Smooth muscle cell (in vitro differentiated cells): ENCODE measurements at regions not wholly inside any gene's neighbourhood (a gene's known extent, or its start where the extent isn't known, plus 50 kb on each side); places are given as distances from the start of the nearest gene placed in this dataset.
A peak's percentile ranks its signal among the peaks of the same experiment; 100 is the strongest.

Experiments
- DNase-seq: peaks from one replicate; lab custom pipeline; 2025; ENCODE audit not compliant: unreplicated experiment; lab: John Stamatoyannopoulos, UW
- H2AFZ ChIP-seq: fragments of 200-600 bp; sonication (generic); 2 replicates; pipeline ENCODE4 v1.6.0; 2016; ENCODE audit warnings: antibody characterized with exemption, low read depth, mild to moderate bottlenecking
- H3F3A ChIP-seq: fragments of 200-600 bp; sonication (generic); 2 replicates; pipeline ENCODE4 v1.6.0; 2017; ENCODE audit warnings: antibody characterized with exemption, low read depth
- H3K27ac ChIP-seq: fragments of 200-600 bp; sonication (generic); 2 replicates; pipeline ENCODE4 v1.5.1; 2016; ENCODE audit warnings: low read depth, mild to moderate bottlenecking
- H3K27me3 ChIP-seq: fragments of 200-600 bp; sonication (generic); 2 replicates; pipeline ENCODE4 v1.6.1; 2016; ENCODE audit warnings: low read depth, mild to moderate bottlenecking
- H3K36me3 ChIP-seq: fragments of 200-600 bp; sonication (generic); 2 replicates; pipeline ENCODE4 v1.5.1; 2016; ENCODE audit warnings: low read depth
- H3K4me1 ChIP-seq: fragments of 200-600 bp; sonication (generic); 2 replicates; pipeline ENCODE4 v1.5.1; 2016; ENCODE audit warnings: low read depth
- H3K4me2 ChIP-seq: fragments of 200-600 bp; sonication (generic); 2 replicates; pipeline ENCODE4 v1.6.0; 2016; ENCODE audit warnings: mild to moderate bottlenecking
- H3K4me3 ChIP-seq: fragments of 200-600 bp; sonication (generic); 2 replicates; pipeline ENCODE4 v1.5.1; 2016; ENCODE audit warnings: mild to moderate bottlenecking
- H3K79me2 ChIP-seq: fragments of 200-600 bp; sonication (generic); 2 replicates; pipeline ENCODE4 v1.6.0; 2016; ENCODE audit warnings: low read depth, mild to moderate bottlenecking
- H3K9ac ChIP-seq: fragments of 200-600 bp; sonication (generic); 2 replicates; pipeline ENCODE4 v1.6.0; 2016; ENCODE audit warnings: low read depth
- H3K9me3 ChIP-seq: fragments of 200-600 bp; sonication (generic); replicated peaks from 2 replicates; pipeline ENCODE4 v1.5.1; 2016; ENCODE audit warnings: low read depth
- H4K20me1 ChIP-seq: fragments of 200-600 bp; sonication (generic); 2 replicates; pipeline ENCODE4 v1.6.0; 2016; ENCODE audit warnings: low read depth
- CTCF ChIP-seq: fragments of 200-600 bp; sonication (generic); IDR thresholded peaks from 2 replicates; pipeline ENCODE4 v1.5.1; 2017; ENCODE audit warnings: borderline replicate concordance, mild to moderate bottlenecking, antibody characterized with exemption; ENCODE audit not compliant: insufficient read depth, poor library complexity, severe bottlenecking
- whole genome bisulfite sequencing: methylation state at CpG from one replicate; pipeline ENCODE4 v1.1.7; 2016; ENCODE audit warnings: low lambda C conversion rate; 5-methylcytosine and 5-hydroxymethylcytosine counted together

GRCh38 chr13:68185444-68186141, 955.5 kb upstream of the PCDH9 start:
- Histone ChIP-seq H3K4me2 (no peak overlapping the region), H2AFZ (peak overlapping the region; percentile 55), H3K4me3 (no peak overlapping the region), H3K9ac (no peak overlapping the region), H4K20me1 (no peaks in the 10 kb centered on the region), H3K79me2 (no peaks in the 10 kb centered on the region), H3F3A (no peaks in the 10 kb centered on the region), H3K27me3 (no peaks in the 10 kb centered on the region), H3K4me1 (no peaks in the 10 kb centered on the region), H3K9me3 (no peaks in the 10 kb centered on the region), H3K27ac (no peak overlapping the region), H3K36me3 (no peaks in the 10 kb centered on the region)
- 77% methylated on average over 3 of the region's 3 CpGs for WGBS
- DNase-seq = no peak
- no peak for TF ChIP-seq CTCF

- H3K27me3 ChIP-seq = no peaks in the 10 kb centered on the region
- H2AFZ ChIP-seq = no peak overlapping the region
- no peaks in the 10 kb centered on the region for H4K20me1 ChIP-seq
- 58% methylated on average over 2 of the region's 2 CpGs for WGBS
- no peaks in the 10 kb centered on the region for H3K4me1 ChIP-seq
- H3F3A ChIP-seq = no peaks in the 10 kb centered on the region
- no peaks in the 10 kb centered on the region for H3K79me2 ChIP-seq
- DNase-seq = no peak
- no peak overlapping the region for H3K4me3 ChIP-seq
- H3K9ac ChIP-seq = no peak overlapping the region
- no peak for TF ChIP-seq CTCF
- no peak overlapping the region for H3K27ac ChIP-seq
- no peak overlapping the region for H3K4me2 ChIP-seq
- H3K9me3 ChIP-seq = no peaks in the 10 kb centered on the region
- no peaks in the 10 kb centered on the region for H3K36me3 ChIP-seq
Observed at GRCh38 chr13:68176475-68176874, 946.3 kb upstream of the PCDH9 start.

GRCh38 chr13:68174893-68175292, 944.8 kb upstream of the PCDH9 start:
- Histone ChIP-seq H3K4me2 (no peak overlapping the region), H3K27me3 (no peaks in the 10 kb centered on the region), H3K27ac (no peak overlapping the region), H3F3A (no peaks in the 10 kb centered on the region), H3K4me3 (no peak overlapping the region), H3K36me3 (no peaks in the 10 kb centered on the region), H3K9ac (no peak overlapping the region), H3K9me3 (no peaks in the 10 kb centered on the region), H4K20me1 (no peaks in the 10 kb centered on the region), H3K4me1 (no peaks in the 10 kb centered on the region), H3K79me2 (no peaks in the 10 kb centered on the region), H2AFZ (no peak overlapping the region)
- no peak for DNase-seq
- no peak for TF ChIP-seq CTCF
- WGBS = 97% methylated on average over 2 of the region's 2 CpGs

GRCh38 chr13:68173111-68173510, 943.0 kb upstream of the PCDH9 start:
- Histone ChIP-seq H3K27me3 (no peaks in the 10 kb centered on the region), H2AFZ (no peak overlapping the region), H3K79me2 (no peaks in the 10 kb centered on the region), H4K20me1 (no peaks in the 10 kb centered on the region), H3K27ac (no peak overlapping the region), H3K9ac (no peak overlapping the region), H3K9me3 (no peaks in the 10 kb centered on the region), H3K36me3 (no peaks in the 10 kb centered on the region), H3F3A (no peaks in the 10 kb centered on the region), H3K4me1 (no peaks in the 10 kb centered on the region), H3K4me3 (no peak overlapping the region), H3K4me2 (no peak overlapping the region)
- 83% methylated on average over 2 of the region's 2 CpGs for WGBS
- TF ChIP-seq CTCF = no peak
- no peak for DNase-seq
